K562 (cell line): ENCODE measurements at regions not wholly inside any gene's neighbourhood (a gene's known extent, or its start where the extent isn't known, plus 50 kb on each side); places are given as distances from the start of the nearest gene placed in this dataset.

ENCODE experiments used
- CHD2 ChIP-seq: IDR thresholded peaks from 2 replicates; pipeline ENCODE4 v1.6.1; 2011; ENCODE audit warnings: low read depth, low read length
- E2F5 ChIP-seq: sonication (generic); formaldehyde crosslinking; IDR thresholded peaks from 2 replicates; pipeline ENCODE4 v1.8.0; 2022; ENCODE audit warnings: mild to moderate bottlenecking, missing genetic modification reagents
- TF ChIP-seq, protein P1 (sequence below), 3 experiments: IDR thresholded peaks in 2 of 3; conservative IDR thresholded peaks in 1 of 3; 2 replicates each; pipeline ENCODE4 v1.5.1; 2011 to 2012; ENCODE audit warnings: low read length in 3 of 3, mild to moderate bottlenecking in 3 of 3, control low read depth in 2 of 3, improper control_type of control experiment in 1 of 3, inconsistent platforms in 1 of 3, low read depth in 1 of 3, mixed read lengths in 1 of 3, moderate library complexity in 1 of 3; ENCODE audit not compliant: insufficient read depth in 2 of 3
- TF ChIP-seq, protein P2 (sequence below): fragments of 250-450 bp; sonication (Bioruptor Pico); IDR thresholded peaks from 2 replicates; pipeline ENCODE4 v1.8.0; 2021; ENCODE audit warnings: mild to moderate bottlenecking, moderate library complexity
- TF ChIP-seq, protein P3 (sequence below): sonication (generic); formaldehyde crosslinking; IDR thresholded peaks from 2 replicates; pipeline ENCODE4 v1.8.0; 2023; ENCODE audit warnings: mild to moderate bottlenecking, missing genetic modification reagents

- TF ChIP-seq, protein P1, sequence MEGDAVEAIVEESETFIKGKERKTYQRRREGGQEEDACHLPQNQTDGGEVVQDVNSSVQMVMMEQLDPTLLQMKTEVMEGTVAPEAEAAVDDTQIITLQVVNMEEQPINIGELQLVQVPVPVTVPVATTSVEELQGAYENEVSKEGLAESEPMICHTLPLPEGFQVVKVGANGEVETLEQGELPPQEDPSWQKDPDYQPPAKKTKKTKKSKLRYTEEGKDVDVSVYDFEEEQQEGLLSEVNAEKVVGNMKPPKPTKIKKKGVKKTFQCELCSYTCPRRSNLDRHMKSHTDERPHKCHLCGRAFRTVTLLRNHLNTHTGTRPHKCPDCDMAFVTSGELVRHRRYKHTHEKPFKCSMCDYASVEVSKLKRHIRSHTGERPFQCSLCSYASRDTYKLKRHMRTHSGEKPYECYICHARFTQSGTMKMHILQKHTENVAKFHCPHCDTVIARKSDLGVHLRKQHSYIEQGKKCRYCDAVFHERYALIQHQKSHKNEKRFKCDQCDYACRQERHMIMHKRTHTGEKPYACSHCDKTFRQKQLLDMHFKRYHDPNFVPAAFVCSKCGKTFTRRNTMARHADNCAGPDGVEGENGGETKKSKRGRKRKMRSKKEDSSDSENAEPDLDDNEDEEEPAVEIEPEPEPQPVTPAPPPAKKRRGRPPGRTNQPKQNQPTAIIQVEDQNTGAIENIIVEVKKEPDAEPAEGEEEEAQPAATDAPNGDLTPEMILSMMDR (IDR thresholded peaks at IDR 0.05 in 2 of 3, conservative IDR thresholded peaks at IDR 0.05 in 1 of 3; ENCODE audit: insufficient read depth in 2 of 3, low read depth in 1 of 3, low read length in 3 of 3) = no peak
- TF ChIP-seq, protein P2, sequence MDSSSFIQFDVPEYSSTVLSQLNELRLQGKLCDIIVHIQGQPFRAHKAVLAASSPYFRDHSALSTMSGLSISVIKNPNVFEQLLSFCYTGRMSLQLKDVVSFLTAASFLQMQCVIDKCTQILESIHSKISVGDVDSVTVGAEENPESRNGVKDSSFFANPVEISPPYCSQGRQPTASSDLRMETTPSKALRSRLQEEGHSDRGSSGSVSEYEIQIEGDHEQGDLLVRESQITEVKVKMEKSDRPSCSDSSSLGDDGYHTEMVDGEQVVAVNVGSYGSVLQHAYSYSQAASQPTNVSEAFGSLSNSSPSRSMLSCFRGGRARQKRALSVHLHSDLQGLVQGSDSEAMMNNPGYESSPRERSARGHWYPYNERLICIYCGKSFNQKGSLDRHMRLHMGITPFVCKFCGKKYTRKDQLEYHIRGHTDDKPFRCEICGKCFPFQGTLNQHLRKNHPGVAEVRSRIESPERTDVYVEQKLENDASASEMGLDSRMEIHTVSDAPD (CRISPR knock-in tag) = no peak
- TF ChIP-seq, protein P3, sequence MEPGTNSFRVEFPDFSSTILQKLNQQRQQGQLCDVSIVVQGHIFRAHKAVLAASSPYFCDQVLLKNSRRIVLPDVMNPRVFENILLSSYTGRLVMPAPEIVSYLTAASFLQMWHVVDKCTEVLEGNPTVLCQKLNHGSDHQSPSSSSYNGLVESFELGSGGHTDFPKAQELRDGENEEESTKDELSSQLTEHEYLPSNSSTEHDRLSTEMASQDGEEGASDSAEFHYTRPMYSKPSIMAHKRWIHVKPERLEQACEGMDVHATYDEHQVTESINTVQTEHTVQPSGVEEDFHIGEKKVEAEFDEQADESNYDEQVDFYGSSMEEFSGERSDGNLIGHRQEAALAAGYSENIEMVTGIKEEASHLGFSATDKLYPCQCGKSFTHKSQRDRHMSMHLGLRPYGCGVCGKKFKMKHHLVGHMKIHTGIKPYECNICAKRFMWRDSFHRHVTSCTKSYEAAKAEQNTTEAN (CRISPR knock-in tag) = no peak
- TF ChIP-seq CHD2 = no peak
- no peak for TF ChIP-seq E2F5 (CRISPR knock-in tag)
These were observed 524.4 kb downstream of the LMO7 start for GRCh38 chr13:76160506-76160905.
